Stimulated activated CD4-positive, alpha-beta T cell treated with anti-CD3 and anti-CD28 coated beads, Interleukin-15, amount 100 ng/mL, for 48 hours (primary cell): ENCODE measurements at regions not wholly inside any gene's neighbourhood (a gene's known extent, or its start where the extent isn't known, plus 50 kb on each side); places are given as distances from the start of the nearest gene placed in this dataset.
A peak's percentile ranks its signal among the peaks of the same experiment; 100 is the strongest.

Experiments
- DNase-seq, 2 donors: peaks; one replicate each; pipeline ENCODE4 v3.0.0-alpha.2; 2020; ENCODE audit warnings: low read depth in 2 of 2

- DNase-seq, result peak; percentile 43 to 65
Measured at GRCh38 chr20:59403261-59403961, 103.0 kb downstream of the EDN3 start.

- DNase-seq, result no peak
Measured at GRCh38 chr20:59403962-59404314, 103.5 kb downstream of the EDN3 start.

GRCh38 chr20:59404749-59405148 lies 104.3 kb downstream of the EDN3 start:
- no peak for DNase-seq

- DNase-seq, result no peak
Measured at GRCh38 chr20:59405226-59406200, 105.1 kb downstream of the EDN3 start.

GRCh38 chr20:59406446-59406845 lies 106.0 kb downstream of the EDN3 start:
- no peak for DNase-seq

GRCh38 chr20:59411170-59411569 lies 110.8 kb downstream of the EDN3 start:
- no peak for DNase-seq

- no peak for DNase-seq
Measured at GRCh38 chr20:59411589-59411988, 111.2 kb downstream of the EDN3 start.

- DNase-seq, result no peak
Measured at GRCh38 chr20:59412181-59412580, 111.8 kb downstream of the EDN3 start.

GRCh38 chr20:59412875-59413284 lies 112.5 kb downstream of the EDN3 start:
- DNase-seq, result no peak

GRCh38 chr20:59413326-59413865 lies 113.0 kb downstream of the EDN3 start:
- DNase-seq, result no peak

GRCh38 chr20:59414936-59415623 lies 114.7 kb downstream of the EDN3 start:
- no peak for DNase-seq

- no peak for DNase-seq
Measured at GRCh38 chr20:59416916-59417315, 116.5 kb downstream of the EDN3 start.

- no peak for DNase-seq
Measured at GRCh38 chr20:59421089-59421488, 120.7 kb downstream of the EDN3 start.

GRCh38 chr20:59421920-59422637 lies 121.7 kb downstream of the EDN3 start:
- no peak for DNase-seq

GRCh38 chr20:59422872-59423544 lies 122.6 kb downstream of the EDN3 start:
- DNase-seq, result no peak

GRCh38 chr20:59424976-59425375 lies 124.6 kb downstream of the EDN3 start:
- no peak for DNase-seq

GRCh38 chr20:59425572-59425971 lies 125.2 kb downstream of the EDN3 start:
- no peak for DNase-seq

GRCh38 chr20:59428006-59428405 lies 127.6 kb downstream of the EDN3 start:
- DNase-seq, result no peak

GRCh38 chr20:59428441-59429205 lies 128.2 kb downstream of the EDN3 start:
- DNase-seq, result no peak

GRCh38 chr20:59429396-59429795 lies 129.0 kb downstream of the EDN3 start:
- no peak for DNase-seq
